ENCODE measurements at regions not wholly inside any gene's neighbourhood (a gene's known extent, or its start where the extent isn't known, plus 50 kb on each side); places are given as distances from the start of the nearest gene placed in this dataset.

DNA sequence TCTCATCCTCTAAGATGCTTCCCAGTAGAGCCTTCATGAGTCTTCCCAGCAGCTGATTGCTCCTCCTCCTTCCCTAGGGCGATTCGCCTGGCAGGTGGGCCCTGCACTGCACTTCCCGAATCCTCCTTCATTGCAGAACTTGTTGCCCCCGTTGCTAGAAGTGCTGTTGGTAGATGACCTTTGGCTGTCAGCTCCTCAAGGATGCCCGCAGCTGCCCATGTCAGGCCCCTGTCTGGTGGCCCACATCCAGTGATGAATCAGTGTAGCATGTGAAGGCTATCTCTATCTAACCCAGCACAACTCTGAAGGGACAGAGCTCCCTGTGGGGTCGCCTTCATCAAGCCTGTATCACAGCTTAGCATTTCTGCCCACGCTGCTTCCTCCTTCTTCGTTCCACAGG, 52.1 kb upstream of the F3 start:
- H3K27ac ChIP-seq (ENCODE audit: extremely low read depth, low read depth, low read length): no peak overlapping the region
- H3K9me3 ChIP-seq (ENCODE audit: control insufficient read depth, insufficient read depth, low read depth, low read length): no peaks in the 10 kb centered on the region
- CTCF ChIA-PET: interaction anchor here (1.5 kb wide), 1 partner anchor 80 kb away, joined by 7 read pairs; no protein-coding TSS in a partner anchor
- no peaks in the 10 kb centered on the region for H3K36me3 ChIP-seq (ENCODE audit: control insufficient read depth in 2 of 2, insufficient read depth in 1 of 2, low read length in 2 of 2)
- POLR2A ChIA-PET: no interaction called here
- H3K4me1 ChIP-seq (ENCODE audit: control insufficient read depth, insufficient read depth, low read length): no peaks in the 10 kb centered on the region
- H3K4me3 ChIP-seq (ENCODE audit: low read depth, low read length): no peak overlapping the region
- TF ChIP-seq ZNF530 (tag by site-specific recombination; IDR thresholded peaks at IDR 0.05; ENCODE audit: low read depth): no peak
- TF ChIP-seq, protein P1, sequence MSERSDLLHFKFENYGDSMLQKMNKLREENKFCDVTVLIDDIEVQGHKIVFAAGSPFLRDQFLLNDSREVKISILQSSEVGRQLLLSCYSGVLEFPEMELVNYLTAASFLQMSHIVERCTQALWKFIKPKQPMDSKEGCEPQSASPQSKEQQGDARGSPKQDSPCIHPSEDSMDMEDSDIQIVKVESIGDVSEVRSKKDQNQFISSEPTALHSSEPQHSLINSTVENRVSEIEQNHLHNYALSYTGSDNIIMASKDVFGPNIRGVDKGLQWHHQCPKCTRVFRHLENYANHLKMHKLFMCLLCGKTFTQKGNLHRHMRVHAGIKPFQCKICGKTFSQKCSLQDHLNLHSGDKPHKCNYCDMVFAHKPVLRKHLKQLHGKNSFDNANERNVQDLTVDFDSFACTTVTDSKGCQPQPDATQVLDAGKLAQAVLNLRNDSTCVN (tag by site-specific recombination; optimal IDR thresholded peaks at IDR 0.05): no peak

DNA sequence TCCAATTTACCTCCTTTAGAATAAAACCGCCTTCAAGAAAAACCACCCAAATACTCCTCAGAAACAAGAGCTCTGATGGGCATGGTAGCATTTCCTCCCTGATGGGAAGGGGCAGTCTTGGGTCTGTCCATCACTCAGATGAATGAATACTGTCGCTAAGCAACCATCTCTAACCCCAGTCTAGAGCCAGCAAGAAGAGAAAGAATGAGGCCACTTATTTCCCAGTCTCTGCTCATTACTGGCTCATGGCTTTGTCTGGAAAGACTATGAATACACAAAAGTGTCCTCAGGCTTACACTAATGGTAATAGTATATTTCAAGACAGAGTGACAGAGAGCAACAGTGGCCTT, 51.0 kb upstream of the F3 start:
- no peaks in the 10 kb centered on the region for H3K36me3 ChIP-seq (ENCODE audit: control insufficient read depth in 2 of 2, insufficient read depth in 1 of 2, low read length in 2 of 2)
- no peak for TF ChIP-seq ZNF146 (tag by site-specific recombination; IDR thresholded peaks at IDR 0.05)
- no peak for TF ChIP-seq ZBTB1 (tag by site-specific recombination; IDR thresholded peaks at IDR 0.05)
- TF ChIP-seq, protein P2, sequence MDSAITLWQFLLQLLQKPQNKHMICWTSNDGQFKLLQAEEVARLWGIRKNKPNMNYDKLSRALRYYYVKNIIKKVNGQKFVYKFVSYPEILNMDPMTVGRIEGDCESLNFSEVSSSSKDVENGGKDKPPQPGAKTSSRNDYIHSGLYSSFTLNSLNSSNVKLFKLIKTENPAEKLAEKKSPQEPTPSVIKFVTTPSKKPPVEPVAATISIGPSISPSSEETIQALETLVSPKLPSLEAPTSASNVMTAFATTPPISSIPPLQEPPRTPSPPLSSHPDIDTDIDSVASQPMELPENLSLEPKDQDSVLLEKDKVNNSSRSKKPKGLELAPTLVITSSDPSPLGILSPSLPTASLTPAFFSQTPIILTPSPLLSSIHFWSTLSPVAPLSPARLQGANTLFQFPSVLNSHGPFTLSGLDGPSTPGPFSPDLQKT (IDR thresholded peaks at IDR 0.05; ENCODE audit: borderline replicate concordance, low read depth, low read length): no peak
- no peak for TF ChIP-seq GLIS1 (tag by site-specific recombination; IDR thresholded peaks at IDR 0.05)
- TF ChIP-seq HOXC10 (CRISPR knock-in tag; IDR thresholded peaks at IDR 0.05): no peak
- TF ChIP-seq, protein P3, sequence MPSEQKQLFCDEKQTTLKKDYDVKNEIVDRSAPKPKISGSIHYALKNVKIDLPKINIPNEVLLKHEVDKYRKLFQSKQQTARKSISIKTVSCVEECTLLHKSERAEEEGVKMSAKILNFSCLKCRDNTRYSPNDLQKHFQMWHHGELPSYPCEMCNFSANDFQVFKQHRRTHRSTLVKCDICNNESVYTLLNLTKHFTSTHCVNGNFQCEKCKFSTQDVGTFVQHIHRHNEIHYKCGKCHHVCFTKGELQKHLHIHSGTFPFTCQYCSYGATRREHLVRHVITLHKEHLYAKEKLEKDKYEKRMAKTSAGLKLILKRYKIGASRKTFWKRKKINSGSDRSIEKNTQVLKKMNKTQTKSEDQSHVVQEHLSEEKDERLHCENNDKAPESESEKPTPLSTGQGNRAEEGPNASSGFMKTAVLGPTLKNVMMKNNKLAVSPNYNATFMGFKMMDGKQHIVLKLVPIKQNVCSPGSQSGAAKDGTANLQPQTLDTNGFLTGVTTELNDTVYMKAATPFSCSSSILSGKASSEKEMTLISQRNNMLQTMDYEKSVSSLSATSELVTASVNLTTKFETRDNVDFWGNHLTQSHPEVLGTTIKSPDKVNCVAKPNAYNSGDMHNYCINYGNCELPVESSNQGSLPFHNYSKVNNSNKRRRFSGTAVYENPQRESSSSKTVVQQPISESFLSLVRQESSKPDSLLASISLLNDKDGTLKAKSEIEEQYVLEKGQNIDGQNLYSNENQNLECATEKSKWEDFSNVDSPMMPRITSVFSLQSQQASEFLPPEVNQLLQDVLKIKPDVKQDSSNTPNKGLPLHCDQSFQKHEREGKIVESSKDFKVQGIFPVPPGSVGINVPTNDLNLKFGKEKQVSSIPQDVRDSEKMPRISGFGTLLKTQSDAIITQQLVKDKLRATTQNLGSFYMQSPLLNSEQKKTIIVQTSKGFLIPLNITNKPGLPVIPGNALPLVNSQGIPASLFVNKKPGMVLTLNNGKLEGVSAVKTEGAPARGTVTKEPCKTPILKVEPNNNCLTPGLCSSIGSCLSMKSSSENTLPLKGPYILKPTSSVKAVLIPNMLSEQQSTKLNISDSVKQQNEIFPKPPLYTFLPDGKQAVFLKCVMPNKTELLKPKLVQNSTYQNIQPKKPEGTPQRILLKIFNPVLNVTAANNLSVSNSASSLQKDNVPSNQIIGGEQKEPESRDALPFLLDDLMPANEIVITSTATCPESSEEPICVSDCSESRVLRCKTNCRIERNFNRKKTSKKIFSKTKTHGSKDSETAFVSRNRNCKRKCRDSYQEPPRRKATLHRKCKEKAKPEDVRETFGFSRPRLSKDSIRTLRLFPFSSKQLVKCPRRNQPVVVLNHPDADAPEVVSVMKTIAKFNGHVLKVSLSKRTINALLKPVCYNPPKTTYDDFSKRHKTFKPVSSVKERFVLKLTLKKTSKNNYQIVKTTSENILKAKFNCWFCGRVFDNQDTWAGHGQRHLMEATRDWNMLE (tag by site-specific recombination; conservative IDR thresholded peaks at IDR 0.05; ENCODE audit: low read depth): no peak
- TF ChIP-seq, protein P4, sequence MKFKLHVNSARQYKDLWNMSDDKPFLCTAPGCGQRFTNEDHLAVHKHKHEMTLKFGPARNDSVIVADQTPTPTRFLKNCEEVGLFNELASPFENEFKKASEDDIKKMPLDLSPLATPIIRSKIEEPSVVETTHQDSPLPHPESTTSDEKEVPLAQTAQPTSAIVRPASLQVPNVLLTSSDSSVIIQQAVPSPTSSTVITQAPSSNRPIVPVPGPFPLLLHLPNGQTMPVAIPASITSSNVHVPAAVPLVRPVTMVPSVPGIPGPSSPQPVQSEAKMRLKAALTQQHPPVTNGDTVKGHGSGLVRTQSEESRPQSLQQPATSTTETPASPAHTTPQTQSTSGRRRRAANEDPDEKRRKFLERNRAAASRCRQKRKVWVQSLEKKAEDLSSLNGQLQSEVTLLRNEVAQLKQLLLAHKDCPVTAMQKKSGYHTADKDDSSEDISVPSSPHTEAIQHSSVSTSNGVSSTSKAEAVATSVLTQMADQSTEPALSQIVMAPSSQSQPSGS (tag by site-specific recombination; IDR thresholded peaks at IDR 0.05; ENCODE audit: low read depth): no peak
- TF ChIP-seq, protein P5, sequence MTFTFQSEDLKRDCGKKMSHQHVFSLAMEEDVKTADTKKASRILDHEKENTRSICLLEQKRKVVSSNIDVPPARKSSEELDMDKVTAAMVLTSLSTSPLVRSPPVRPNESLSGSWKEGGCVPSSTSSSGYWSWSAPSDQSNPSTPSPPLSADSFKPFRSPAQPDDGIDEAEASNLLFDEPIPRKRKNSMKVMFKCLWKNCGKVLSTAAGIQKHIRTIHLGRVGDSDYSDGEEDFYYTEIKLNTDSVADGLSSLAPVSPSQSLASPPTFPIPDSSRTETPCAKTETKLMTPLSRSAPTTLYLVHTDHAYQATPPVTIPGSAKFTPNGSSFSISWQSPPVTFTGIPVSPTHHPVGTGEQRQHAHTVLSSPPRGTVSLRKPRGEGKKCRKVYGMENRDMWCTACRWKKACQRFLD (tag by site-specific recombination; IDR thresholded peaks at IDR 0.05): no peak
- no peak for TF ChIP-seq ZNF843 (tag by site-specific recombination; IDR thresholded peaks at IDR 0.05)
- no peak for TF ChIP-seq REPIN1 (tag by site-specific recombination; IDR thresholded peaks at IDR 0.05; ENCODE audit: low read depth)
- no peak for TF ChIP-seq GLI2 (tag by site-specific recombination; IDR thresholded peaks at IDR 0.05; ENCODE audit: borderline replicate concordance, low read depth)
- no peak for TF ChIP-seq ZBTB21 (tag by site-specific recombination; IDR thresholded peaks at IDR 0.05)
- no peak for TF ChIP-seq ZFP69B (tag by site-specific recombination; IDR thresholded peaks at IDR 0.05)
- no peak for TF ChIP-seq ZNF560 (tag by site-specific recombination; IDR thresholded peaks at IDR 0.05; ENCODE audit: borderline replicate concordance)
- no peak for TF ChIP-seq ZNF658 (tag by site-specific recombination; IDR thresholded peaks at IDR 0.05)
- no peak for TF ChIP-seq ZNF274 (IDR thresholded peaks at IDR 0.05; ENCODE audit: low read length)
- TF ChIP-seq ZNF274 (tag by site-specific recombination; IDR thresholded peaks at IDR 0.05; ENCODE audit: borderline replicate concordance): no peak
- H3K4me1 ChIP-seq (ENCODE audit: control insufficient read depth, insufficient read depth, low read length): no peaks in the 10 kb centered on the region
- ChIA-PET CTCF (interaction anchor here (0.9 to 1.5 kb wide), 2 partner anchors 79 to 105 kb away, joined by 4 to 7 read pairs; no protein-coding TSS in a partner anchor), POLR2A (no interaction called here)
- no peaks in the 10 kb centered on the region for H3K9me3 ChIP-seq (ENCODE audit: control insufficient read depth, insufficient read depth, low read depth, low read length)
- H3K27ac ChIP-seq (ENCODE audit: extremely low read depth, low read depth, low read length): no peak overlapping the region
- H3K4me3 ChIP-seq (ENCODE audit: low read depth, low read length): no peak overlapping the region
